ENCODE measurements at regions not wholly inside any gene's neighbourhood (a gene's known extent, or its start where the extent isn't known, plus 50 kb on each side); places are given as distances from the start of the nearest gene placed in this dataset.

DNA sequence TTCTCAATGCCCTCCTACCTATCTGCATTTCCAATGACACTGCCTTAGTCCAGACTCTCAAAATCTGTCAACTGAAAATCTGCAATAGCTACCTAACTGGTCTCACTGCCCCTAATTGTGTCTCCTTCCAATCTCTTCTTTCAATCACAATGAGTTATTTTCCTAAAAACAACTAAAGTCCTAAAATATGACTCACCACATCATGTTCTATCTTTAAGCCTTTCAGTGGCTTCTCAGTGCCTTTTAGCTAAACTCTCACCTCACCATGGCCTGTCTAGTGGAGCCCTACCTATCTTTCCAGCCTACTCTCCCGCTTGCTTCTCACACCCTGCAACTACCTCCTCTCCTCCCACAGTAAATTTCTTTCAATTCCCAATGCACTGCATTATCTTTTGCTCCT, 220.9 kb upstream of the PKDCC start:
- Mint-ChIP-seq H3K4me1 (ENCODE audit: low read depth) (no peaks in the 10 kb centered on the region), H3K27me3 (ENCODE audit: low read depth) (peaks cover 40% of the 10 kb centered on the region), H3K36me3 (ENCODE audit: low read depth) (no peaks in the 10 kb centered on the region), H3K9me3 (ENCODE audit: low read depth) (no peaks in the 10 kb centered on the region), H3K27ac (ENCODE audit: unreplicated experiment) (no peak overlapping the region), H3K4me3 (ENCODE audit: unreplicated experiment) (no peak overlapping the region)
- TF ChIP-seq, protein P1, sequence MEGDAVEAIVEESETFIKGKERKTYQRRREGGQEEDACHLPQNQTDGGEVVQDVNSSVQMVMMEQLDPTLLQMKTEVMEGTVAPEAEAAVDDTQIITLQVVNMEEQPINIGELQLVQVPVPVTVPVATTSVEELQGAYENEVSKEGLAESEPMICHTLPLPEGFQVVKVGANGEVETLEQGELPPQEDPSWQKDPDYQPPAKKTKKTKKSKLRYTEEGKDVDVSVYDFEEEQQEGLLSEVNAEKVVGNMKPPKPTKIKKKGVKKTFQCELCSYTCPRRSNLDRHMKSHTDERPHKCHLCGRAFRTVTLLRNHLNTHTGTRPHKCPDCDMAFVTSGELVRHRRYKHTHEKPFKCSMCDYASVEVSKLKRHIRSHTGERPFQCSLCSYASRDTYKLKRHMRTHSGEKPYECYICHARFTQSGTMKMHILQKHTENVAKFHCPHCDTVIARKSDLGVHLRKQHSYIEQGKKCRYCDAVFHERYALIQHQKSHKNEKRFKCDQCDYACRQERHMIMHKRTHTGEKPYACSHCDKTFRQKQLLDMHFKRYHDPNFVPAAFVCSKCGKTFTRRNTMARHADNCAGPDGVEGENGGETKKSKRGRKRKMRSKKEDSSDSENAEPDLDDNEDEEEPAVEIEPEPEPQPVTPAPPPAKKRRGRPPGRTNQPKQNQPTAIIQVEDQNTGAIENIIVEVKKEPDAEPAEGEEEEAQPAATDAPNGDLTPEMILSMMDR (IDR thresholded peaks at IDR 0.05): no peak
- DNase-seq (ENCODE audit: low spot score): no peak

GRCh38 chr2:41827354-41827971, 220.4 kb upstream of the PKDCC start:
- Mint-ChIP-seq H3K4me1 (ENCODE audit: low read depth) (no peaks in the 10 kb centered on the region), H3K27ac (ENCODE audit: unreplicated experiment) (no peak overlapping the region), H3K36me3 (ENCODE audit: low read depth) (no peaks in the 10 kb centered on the region), H3K4me3 (ENCODE audit: unreplicated experiment) (no peak overlapping the region), H3K27me3 (ENCODE audit: low read depth) (peaks cover 40% of the 10 kb centered on the region), H3K9me3 (ENCODE audit: low read depth) (no peaks in the 10 kb centered on the region)
- TF ChIP-seq, protein P1 (IDR thresholded peaks at IDR 0.05): no peak
- DNase-seq (ENCODE audit: low spot score): no peak

DNA sequence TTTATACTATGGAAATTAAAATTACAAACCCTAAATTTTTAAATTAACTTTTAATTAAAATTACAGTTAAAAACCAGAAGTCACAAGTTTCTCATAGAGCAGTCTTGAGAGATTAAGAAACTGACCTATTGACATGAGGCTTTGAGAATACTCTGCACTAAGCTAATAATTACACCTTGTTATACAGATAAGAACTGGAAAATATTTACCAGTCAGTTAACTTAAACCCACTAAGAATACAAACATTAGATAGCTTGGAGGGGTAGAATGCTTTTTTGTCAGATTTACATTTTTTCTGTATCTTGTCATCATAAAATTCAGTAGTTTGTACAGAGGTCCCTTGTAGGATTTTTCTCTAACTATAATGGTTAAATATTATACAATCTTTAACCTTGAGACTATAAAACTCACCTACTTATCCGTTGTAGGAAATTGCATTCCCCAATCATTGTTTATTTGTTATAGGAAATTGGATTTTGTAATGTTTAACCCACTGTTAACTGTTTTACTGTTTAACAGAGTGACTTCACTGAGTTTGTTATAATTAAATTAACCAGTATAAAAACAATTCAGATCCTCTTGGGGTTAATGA, 219.7 kb upstream of the PKDCC start:
- DNase-seq (ENCODE audit: low spot score): no peak
- Mint-ChIP-seq H3K9me3 (ENCODE audit: low read depth) (no peaks in the 10 kb centered on the region), H3K27ac (ENCODE audit: unreplicated experiment) (no peak overlapping the region), H3K4me1 (ENCODE audit: low read depth) (no peaks in the 10 kb centered on the region), H3K36me3 (ENCODE audit: low read depth) (no peaks in the 10 kb centered on the region), H3K4me3 (ENCODE audit: unreplicated experiment) (no peak overlapping the region), H3K27me3 (ENCODE audit: low read depth) (peaks cover 43% of the 10 kb centered on the region)
- TF ChIP-seq, protein P1 (IDR thresholded peaks at IDR 0.05): no peak

GRCh38 chr2:41829052-41829451, 218.8 kb upstream of the PKDCC start:
- no peak for DNase-seq (ENCODE audit: low spot score)
- Mint-ChIP-seq H3K4me1 (ENCODE audit: low read depth) (no peaks in the 10 kb centered on the region), H3K4me3 (ENCODE audit: unreplicated experiment) (no peak overlapping the region), H3K9me3 (ENCODE audit: low read depth) (no peaks in the 10 kb centered on the region), H3K27me3 (ENCODE audit: low read depth) (peaks cover 39% of the 10 kb centered on the region), H3K27ac (ENCODE audit: unreplicated experiment) (no peak overlapping the region), H3K36me3 (ENCODE audit: low read depth) (no peaks in the 10 kb centered on the region)
- TF ChIP-seq, protein P1 (IDR thresholded peaks at IDR 0.05): no peak

DNA sequence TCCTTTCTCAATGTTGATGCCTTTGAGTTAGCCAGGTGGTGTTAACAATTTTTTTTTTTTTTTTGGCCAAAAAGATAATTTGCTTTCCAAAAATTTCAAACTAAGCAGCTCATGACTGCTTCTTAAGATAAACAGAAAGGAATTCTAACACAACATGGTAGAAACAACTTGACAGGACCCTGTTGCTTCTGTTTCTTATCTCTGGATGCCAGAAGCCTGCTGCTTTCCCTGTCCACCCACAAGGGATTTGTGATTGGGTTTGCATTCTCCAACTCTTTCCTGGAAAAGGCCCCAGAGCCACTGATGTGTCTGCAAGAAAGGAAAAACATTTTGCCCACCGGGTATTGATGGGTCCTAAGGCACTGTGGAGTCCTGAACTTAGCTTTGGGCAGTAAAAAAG, 217.2 kb upstream of the PKDCC start:
- DNase-seq (ENCODE audit: low spot score): no peak
- Mint-ChIP-seq H3K4me3 (ENCODE audit: unreplicated experiment) (no peak overlapping the region), H3K9me3 (ENCODE audit: low read depth) (no peaks in the 10 kb centered on the region), H3K36me3 (ENCODE audit: low read depth) (no peaks in the 10 kb centered on the region), H3K4me1 (ENCODE audit: low read depth) (no peaks in the 10 kb centered on the region), H3K27ac (ENCODE audit: unreplicated experiment) (no peak overlapping the region), H3K27me3 (ENCODE audit: low read depth) (peaks cover 52% of the 10 kb centered on the region)
- TF ChIP-seq, protein P1 (IDR thresholded peaks at IDR 0.05): no peak

Measured in chondrocyte (in vitro differentiated cells).